K562 (cell line): ENCODE measurements at regions not wholly inside any gene's neighbourhood (a gene's known extent, or its start where the extent isn't known, plus 50 kb on each side); places are given as distances from the start of the nearest gene placed in this dataset.

Experiments used
- ATAC-seq: fragments of 200-7000 bp; cut with Tn5 transposase; 3 replicates; pipeline ENCODE4 v1.9.1; 2020; ENCODE audit warnings: moderate library complexity
- BruUV-seq: library from RNA; stranded (reverse); fragments of 400-500 nt; replicated peaks from 2 replicates; lab custom pipeline; 2021; lab: Mats Ljungman, UMichigan
- CTCF ChIA-PET: fragments of 300-600 bp; formaldehyde crosslinking; extraction: SDS; loops from one replicate; lab custom pipeline; 2021; ENCODE audit warnings: low intra/inter-chr PET ratio; lab: Yijun Ruan, JAX
- POLR2A ChIA-PET: fragments of 300-600, 350-650 bp; sonication (Branson Sonifier 250); formaldehyde crosslinking; extraction: SDS; loops from one replicate; lab custom pipeline; 2021; ENCODE audit warnings: antibody characterized with exemption, inconsistent platforms; lab: Yijun Ruan, JAX
- DNase-seq, 4 experiments: peaks; one replicate each; pipeline versions ENCODE4 v3.0.0 to v3.0.0-alpha.2; 2011 to 2018; ENCODE audit warnings: low spot score in 3 of 4, mixed read lengths in 3 of 4; ENCODE audit errors: extremely low read depth in 1 of 4
- FAIRE-seq: peaks from 2 replicates; lab custom pipeline; 2011; peaks lifted over from hg19 to GRCh38; lab: Jason Lieb, UNC
- H2AFZ ChIP-seq: 2 replicates; pipeline ENCODE4 v1.6.0; 2011; ENCODE audit warnings: low read depth, low read length, control low read depth, inconsistent platforms
- H3K27ac ChIP-seq: fragments of 200-600 bp; 3 replicates; pipeline ENCODE4 v1.8.0; 2011; ENCODE audit warnings: low read depth, mild to moderate bottlenecking, control low read depth, inconsistent platforms, low read length, moderate library complexity, mixed read lengths; ENCODE audit errors: extremely low read depth
- H3K27me3 ChIP-seq, 2 experiments: fragments of 300-600 bp in 1 of 2; 2 replicates in 1 of 2; 3 replicates in 1 of 2; pipeline versions ENCODE4 v1.6.0 to v1.8.0; 2011; ENCODE audit warnings: inconsistent platforms in 2 of 2, low read length in 2 of 2, mild to moderate bottlenecking in 1 of 2, mixed read lengths in 1 of 2, moderate library complexity in 1 of 2; ENCODE audit not compliant: control insufficient read depth in 2 of 2, insufficient read depth in 2 of 2
- H3K36me3 ChIP-seq: fragments of 300-600 bp; 3 replicates; pipeline ENCODE4 v1.8.0; 2011; ENCODE audit warnings: mild to moderate bottlenecking, low read length, inconsistent platforms; ENCODE audit not compliant: control insufficient read depth, insufficient read depth
- H3K4me1 ChIP-seq, 2 experiments: fragments of 200-600 bp in 1 of 2; replicated peaks in 1 of 2; 2 replicates in 1 of 2; 3 replicates in 1 of 2; pipeline versions ENCODE4 v1.5.1 to v1.8.0; 2011; ENCODE audit warnings: inconsistent platforms in 2 of 2, low read length in 2 of 2, mild to moderate bottlenecking in 1 of 2, mixed read lengths in 1 of 2, moderate library complexity in 1 of 2; ENCODE audit not compliant: control insufficient read depth in 2 of 2, insufficient read depth in 2 of 2
- H3K4me2 ChIP-seq: 2 replicates; pipeline ENCODE4 v1.6.1; 2011; ENCODE audit warnings: low read length, control low read depth, inconsistent platforms, mixed read lengths; ENCODE audit not compliant: insufficient read depth
- H3K4me3 ChIP-seq: fragments of 200-600 bp; sonication (generic), shearing (Covaris generic); 2 replicates; pipeline ENCODE4 v1.5.1; 2016; ENCODE audit warnings: control low read depth, inconsistent platforms
- H3K79me2 ChIP-seq: fragments of 200-600 bp; 3 replicates; pipeline ENCODE4 v1.8.0; 2011; ENCODE audit warnings: low read length, inconsistent platforms; ENCODE audit not compliant: control insufficient read depth, insufficient read depth
- H3K9ac ChIP-seq, 2 experiments: 2 replicates each; pipeline versions ENCODE4 v1.6.0 to v1.6.1; 2011; ENCODE audit warnings: low read depth in 2 of 2, low read length in 2 of 2, control low read depth in 1 of 2, inconsistent platforms in 1 of 2, mild to moderate bottlenecking in 1 of 2, mixed read lengths in 1 of 2; ENCODE audit not compliant: insufficient read depth in 1 of 2
- H3K9me1 ChIP-seq: one replicate; pipeline ENCODE4 v1.6.0; 2011; ENCODE audit warnings: inconsistent platforms, mild to moderate bottlenecking, low read length, moderate library complexity; ENCODE audit not compliant: control insufficient read depth, insufficient read depth
- H3K9me3 ChIP-seq: replicated peaks from 2 replicates; pipeline ENCODE4 v1.5.1; 2011; ENCODE audit warnings: low read depth, low read length, inconsistent platforms; ENCODE audit not compliant: control insufficient read depth, insufficient read depth
- H4K20me1 ChIP-seq: replicated peaks from 2 replicates; pipeline ENCODE4 v1.6.1; 2011; ENCODE audit warnings: low read length, inconsistent platforms, mixed read lengths; ENCODE audit not compliant: control insufficient read depth, insufficient read depth
- BCOR ChIP-seq: fragments of 450-650 bp; IDR thresholded peaks from 2 replicates; pipeline ENCODE4 v1.6.1; 2016
- CHD2 ChIP-seq: IDR thresholded peaks from 2 replicates; pipeline ENCODE4 v1.6.1; 2011; ENCODE audit warnings: low read depth, low read length
- ELF2 ChIP-seq: fragments of 250-450 bp; sonication (Bioruptor Pico); IDR thresholded peaks from 2 replicates; pipeline ENCODE4 v1.5.0; 2021; ENCODE audit warnings: mild to moderate bottlenecking
- GTF2F1 ChIP-seq: IDR thresholded peaks from 2 replicates; pipeline ENCODE4 v1.6.1; 2011; ENCODE audit warnings: low read depth, low read length, improper control_type of control experiment
- HMG20A ChIP-seq: fragments of 450-650 bp; formaldehyde crosslinking; conservative IDR thresholded peaks from 2 replicates; pipeline ENCODE4 v1.4.0; 2020; ENCODE audit warnings: mild to moderate bottlenecking, mixed read lengths
- HMGN3 ChIP-seq: IDR thresholded peaks from 2 replicates; pipeline ENCODE4 v1.6.1; 2011; ENCODE audit warnings: borderline replicate concordance, low read depth, mild to moderate bottlenecking, mixed read lengths, low read length; ENCODE audit not compliant: insufficient read length; ENCODE audit errors: extremely low read depth
- JUNB ChIP-seq: fragments of 450-650 bp; formaldehyde crosslinking; conservative IDR thresholded peaks from 2 replicates; pipeline ENCODE4 v1.4.0; 2020; ENCODE audit warnings: mild to moderate bottlenecking
- PHB2 ChIP-seq: fragments of 450-650 bp; IDR thresholded peaks from 2 replicates; pipeline ENCODE4 v1.6.1; 2017; ENCODE audit warnings: low read depth
- SREBF1 ChIP-seq: fragments of 150-350 bp; IDR thresholded peaks from 2 replicates; pipeline ENCODE4 v1.6.1; 2014; ENCODE audit warnings: antibody characterized with exemption, low read depth, low read length, borderline replicate concordance
- XRCC5 ChIP-seq: fragments of 200-400 bp; formaldehyde crosslinking; IDR thresholded peaks from 2 replicates; pipeline ENCODE4 v1.6.1; 2017; ENCODE audit warnings: low read depth, mild to moderate bottlenecking, low read length
- ZNF75A ChIP-seq: fragments of 450-650 bp; formaldehyde crosslinking; IDR thresholded peaks from 2 replicates; pipeline ENCODE4 v1.4.0; 2020; ENCODE audit warnings: mild to moderate bottlenecking
- in situ Hi-C: fragments of 300-500 bp; cut with MboI; formaldehyde crosslinking; loops from 4 replicates; pipeline ENCODE4 v1.15.0; 2018; ENCODE audit warnings: inconsistent platforms, mixed read lengths
- intact Hi-C: fragments of 100-400 bp; cut with micrococcal nuclease; formaldehyde crosslinking; loops from 2 replicates; pipeline ENCODE4 v1.14.2; 2022
- TF ChIP-seq, protein P1 (sequence below): fragments of 450-650 bp; conservative IDR thresholded peaks from 2 replicates; pipeline ENCODE4 v1.6.1; 2016; ENCODE audit warnings: missing genetic modification characterization, low read depth, mild to moderate bottlenecking, control low read depth, missing compliant biosample characterization

DNA sequence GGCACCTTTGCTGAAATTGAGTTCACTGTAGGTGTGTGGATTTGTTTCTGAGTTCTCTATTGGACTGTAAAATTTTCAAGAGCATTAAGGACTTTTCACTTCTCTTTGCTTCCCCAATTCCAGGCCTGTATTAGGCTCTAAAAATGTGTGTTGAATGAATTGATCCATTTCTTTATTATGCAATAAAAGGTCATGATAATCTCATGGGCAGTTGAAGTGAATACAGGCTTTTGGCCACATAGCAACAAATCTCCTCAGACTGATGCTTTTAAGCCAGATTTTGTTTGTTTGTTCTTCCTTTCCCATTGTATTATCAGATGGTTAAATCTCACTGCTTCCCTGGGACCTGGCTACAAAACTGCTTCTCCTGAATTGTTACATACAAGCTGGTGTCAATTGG, 258.0 kb upstream of the FAR2 start:
- DNase-seq (no peak), FAIRE-seq (no peak)
- Histone ChIP-seq H3K9ac (no peak overlapping the region), H3K4me1 (no peaks in the 10 kb centered on the region), H3K27me3 (no peaks in the 10 kb centered on the region)
- BruUV-seq, result no TSS peak
- no peak for TF ChIP-seq XRCC5
- TF ChIP-seq, protein P1, sequence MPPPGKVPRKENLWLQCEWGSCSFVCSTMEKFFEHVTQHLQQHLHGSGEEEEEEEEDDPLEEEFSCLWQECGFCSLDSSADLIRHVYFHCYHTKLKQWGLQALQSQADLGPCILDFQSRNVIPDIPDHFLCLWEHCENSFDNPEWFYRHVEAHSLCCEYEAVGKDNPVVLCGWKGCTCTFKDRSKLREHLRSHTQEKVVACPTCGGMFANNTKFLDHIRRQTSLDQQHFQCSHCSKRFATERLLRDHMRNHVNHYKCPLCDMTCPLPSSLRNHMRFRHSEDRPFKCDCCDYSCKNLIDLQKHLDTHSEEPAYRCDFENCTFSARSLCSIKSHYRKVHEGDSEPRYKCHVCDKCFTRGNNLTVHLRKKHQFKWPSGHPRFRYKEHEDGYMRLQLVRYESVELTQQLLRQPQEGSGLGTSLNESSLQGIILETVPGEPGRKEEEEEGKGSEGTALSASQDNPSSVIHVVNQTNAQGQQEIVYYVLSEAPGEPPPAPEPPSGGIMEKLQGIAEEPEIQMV, result no peak
- no peak for TF ChIP-seq HMG20A (CRISPR knock-in tag)
- TF ChIP-seq JUNB (CRISPR knock-in tag), result no peak
- no peak for TF ChIP-seq CHD2
- no peak for TF ChIP-seq SREBF1
- TF ChIP-seq GTF2F1, result no peak
- no peak for TF ChIP-seq HMGN3
- no peak for TF ChIP-seq PHB2
- no peak for TF ChIP-seq BCOR
- no peak for TF ChIP-seq ELF2
- no peak for TF ChIP-seq ZNF75A (CRISPR knock-in tag)
- TF ChIP-seq, all 486 proteins: peak for 0
- in situ Hi-C loops (no loop called here), intact Hi-C loops (no loop called here)
- H3K27ac ChIP-seq, result no peak overlapping the region
- H3K36me3 ChIP-seq, result no peaks in the 10 kb centered on the region
- H3K4me3 ChIP-seq, result no peak overlapping the region
- H2AFZ ChIP-seq, result no peak overlapping the region
- no peak for ATAC-seq
- H3K4me2 ChIP-seq, result no peak overlapping the region
- no peaks in the 10 kb centered on the region for H3K9me3 ChIP-seq
- no peaks in the 10 kb centered on the region for H3K79me2 ChIP-seq
- POLR2A ChIA-PET, result no interaction called here
- H4K20me1 ChIP-seq, result no peaks in the 10 kb centered on the region
- no peaks in the 10 kb centered on the region for H3K9me1 ChIP-seq
- CTCF ChIA-PET, result no interaction called here
